SK-N-SH treated with all-trans-retinoic acid at 6 μM for 48 hours (cell line): ENCODE measurements at regions not wholly inside any gene's neighbourhood (a gene's known extent, or its start where the extent isn't known, plus 50 kb on each side); places are given as distances from the start of the nearest gene placed in this dataset.
"Not testable (repeated sequence)": the region's sequence is repeated elsewhere in the genome, so short reads cannot be mapped to it uniquely, and the experiment has no call there.

Experiments
- ARNTL ChIP-seq: fragments of 450-650 bp; formaldehyde crosslinking; IDR thresholded peaks from 2 replicates; pipeline ENCODE4 v1.5.0; 2020; ENCODE audit warnings: low read depth, mild to moderate bottlenecking, moderate library complexity, borderline replicate concordance
- BACH2 ChIP-seq: fragments of 250-450 bp; sonication (Bioruptor Pico); IDR thresholded peaks from 2 replicates; pipeline ENCODE4 v1.9.0; 2021; ENCODE audit warnings: mild to moderate bottlenecking, borderline replicate concordance
- CREB5 ChIP-seq: fragments of 250-450 bp; sonication (Bioruptor Pico); IDR thresholded peaks from 2 replicates; pipeline ENCODE4 v1.5.1; 2020; ENCODE audit warnings: low read depth, mild to moderate bottlenecking, moderate library complexity
- CSDC2 ChIP-seq: fragments of 250-450 bp; sonication (Bioruptor Pico); IDR thresholded peaks from 2 replicates; pipeline ENCODE4 v1.5.0; 2020; ENCODE audit warnings: mild to moderate bottlenecking, moderate library complexity
- CSRNP3 ChIP-seq: fragments of 250-450 bp; sonication (Bioruptor Pico); IDR thresholded peaks from 2 replicates; pipeline ENCODE4 v1.5.1; 2021; ENCODE audit warnings: mild to moderate bottlenecking, moderate library complexity
- ISL1 ChIP-seq: fragments of 250-450 bp; sonication (Bioruptor Pico); IDR thresholded peaks from 2 replicates; pipeline ENCODE4 v2.1.2; 2022; ENCODE audit warnings: mild to moderate bottlenecking, moderate library complexity
- RARB ChIP-seq: fragments of 250-450 bp; sonication (Bioruptor Pico); IDR thresholded peaks from 2 replicates; pipeline ENCODE4 v1.8.0; 2021; ENCODE audit warnings: mild to moderate bottlenecking, moderate library complexity
- SNAI2 ChIP-seq: fragments of 250-450 bp; sonication (Bioruptor Pico); IDR thresholded peaks from 2 replicates; pipeline ENCODE4 v1.5.0; 2020; ENCODE audit warnings: mild to moderate bottlenecking, moderate library complexity
- TOX ChIP-seq: fragments of 250-450 bp; sonication (Bioruptor Pico); IDR thresholded peaks from 2 replicates; pipeline ENCODE4 v1.8.0; 2021; ENCODE audit warnings: mild to moderate bottlenecking, moderate library complexity, borderline replicate concordance
- TSHZ2 ChIP-seq: fragments of 250-450 bp; sonication (Bioruptor Pico); IDR thresholded peaks from 2 replicates; pipeline ENCODE4 v1.5.0; 2020; ENCODE audit warnings: mild to moderate bottlenecking, moderate library complexity
- ZFP30 ChIP-seq: fragments of 450-650 bp; formaldehyde crosslinking; IDR thresholded peaks from 2 replicates; pipeline ENCODE4 v1.5.0; 2022; ENCODE audit warnings: mild to moderate bottlenecking, moderate library complexity
- ZNF565 ChIP-seq: fragments of 450-650 bp; formaldehyde crosslinking; conservative IDR thresholded peaks from 2 replicates; pipeline ENCODE4 v1.5.0; 2020; ENCODE audit warnings: low read depth, mild to moderate bottlenecking, moderate library complexity
- TF ChIP-seq, protein P1 (sequence below): fragments of 250-450 bp; sonication (Bioruptor Pico); IDR thresholded peaks from 2 replicates; pipeline ENCODE4 v1.8.0; 2020; ENCODE audit warnings: mild to moderate bottlenecking, moderate library complexity, borderline replicate concordance

DNA sequence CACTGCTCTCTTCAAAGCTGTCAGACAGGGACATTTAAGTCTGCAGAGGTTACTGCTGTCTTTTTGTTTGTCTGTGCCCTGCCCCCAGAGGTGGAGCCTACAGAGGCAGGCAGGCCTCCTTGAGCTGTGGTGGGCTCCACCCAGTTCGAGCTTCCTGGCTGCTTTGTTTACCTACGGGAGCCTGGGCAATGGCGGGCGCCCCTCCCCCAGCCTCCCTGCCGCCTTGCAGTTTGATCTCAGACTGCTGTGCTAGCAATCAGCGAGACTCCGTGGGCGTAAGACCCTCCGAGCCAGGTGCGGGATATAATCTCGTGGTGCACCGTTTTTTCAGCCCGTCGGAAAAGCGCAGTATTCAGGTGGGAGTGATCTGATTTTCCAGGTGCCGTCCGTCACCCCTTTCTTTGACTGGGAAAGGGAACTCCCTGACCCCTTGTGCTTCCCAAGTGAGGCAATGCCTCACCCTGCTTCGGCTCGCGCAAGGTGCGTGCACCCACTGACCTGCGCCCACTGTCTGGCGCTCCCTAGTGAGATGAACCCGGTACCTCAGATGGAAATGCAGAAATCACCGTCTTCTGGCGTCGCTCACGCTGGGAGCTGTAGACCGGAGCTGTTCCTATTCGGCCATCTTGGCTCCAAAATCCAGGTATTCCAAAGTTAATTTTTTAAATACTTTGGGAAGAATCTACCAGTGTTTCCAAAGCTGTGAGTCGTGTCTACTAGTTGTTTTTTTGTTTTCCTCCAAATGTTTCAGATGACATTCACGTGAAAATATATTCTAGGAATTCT lies 448.5 kb upstream of the FOXG1 start:
- not testable (repeated sequence) for TF ChIP-seq SNAI2; BACH2 (CRISPR knock-in tag); ARNTL; CSDC2 (CRISPR knock-in tag); RARB (CRISPR knock-in tag); TOX (CRISPR knock-in tag); CREB5; CSRNP3 (CRISPR knock-in tag); ZFP30 (CRISPR knock-in tag); ISL1 (CRISPR knock-in tag); ZNF565 (CRISPR knock-in tag); TSHZ2
- TF ChIP-seq, protein P1, sequence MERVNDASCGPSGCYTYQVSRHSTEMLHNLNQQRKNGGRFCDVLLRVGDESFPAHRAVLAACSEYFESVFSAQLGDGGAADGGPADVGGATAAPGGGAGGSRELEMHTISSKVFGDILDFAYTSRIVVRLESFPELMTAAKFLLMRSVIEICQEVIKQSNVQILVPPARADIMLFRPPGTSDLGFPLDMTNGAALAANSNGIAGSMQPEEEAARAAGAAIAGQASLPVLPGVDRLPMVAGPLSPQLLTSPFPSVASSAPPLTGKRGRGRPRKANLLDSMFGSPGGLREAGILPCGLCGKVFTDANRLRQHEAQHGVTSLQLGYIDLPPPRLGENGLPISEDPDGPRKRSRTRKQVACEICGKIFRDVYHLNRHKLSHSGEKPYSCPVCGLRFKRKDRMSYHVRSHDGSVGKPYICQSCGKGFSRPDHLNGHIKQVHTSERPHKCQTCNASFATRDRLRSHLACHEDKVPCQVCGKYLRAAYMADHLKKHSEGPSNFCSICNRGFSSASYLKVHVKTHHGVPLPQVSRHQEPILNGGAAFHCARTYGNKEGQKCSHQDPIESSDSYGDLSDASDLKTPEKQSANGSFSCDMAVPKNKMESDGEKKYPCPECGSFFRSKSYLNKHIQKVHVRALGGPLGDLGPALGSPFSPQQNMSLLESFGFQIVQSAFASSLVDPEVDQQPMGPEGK (CRISPR knock-in tag): not testable (repeated sequence)
